ENCODE measurements at regions not wholly inside any gene's neighbourhood (a gene's known extent, or its start where the extent isn't known, plus 50 kb on each side); places are given as distances from the start of the nearest gene placed in this dataset.

GRCh38 chr4:137952116-137952515 is 290.0 kb downstream of the SLC7A11 start:
- TF ChIP-seq CTCF (conservative IDR thresholded peaks at IDR 0.05; ENCODE audit: low read depth in 2 of 2) (no peak), EZH2 (IDR thresholded peaks at IDR 0.05; ENCODE audit: low read depth, unreplicated experiment) (no peak), ETS1 (IDR thresholded peaks at IDR 0.05) (no peak), EZH2phosphoT487 (IDR thresholded peaks at IDR 0.05; ENCODE audit: unreplicated experiment) (no peak), REST (IDR thresholded peaks at IDR 0.05; ENCODE audit: unreplicated experiment) (no peak), POLR2AphosphoS5 (IDR thresholded peaks at IDR 0.05; ENCODE audit: low read depth) (no peak), ZNF114 (CRISPR knock-in tag; IDR thresholded peaks at IDR 0.05) (no peak)
